HG02610 (cell line): ENCODE measurements at regions not wholly inside any gene's neighbourhood (a gene's known extent, or its start where the extent isn't known, plus 50 kb on each side); places are given as distances from the start of the nearest gene placed in this dataset.
"Not testable (repeated sequence)": the region's sequence is repeated elsewhere in the genome, so short reads cannot be mapped to it uniquely, and the experiment has no call there.

Experiments
- ATAC-seq: cut with Tn5 transposase; IDR thresholded peaks from one replicate; pipeline ENCODE4 v1.9.1; 2021; ENCODE audit warnings: mild to moderate bottlenecking, moderate library complexity; ENCODE audit not compliant: unreplicated experiment

DNA sequence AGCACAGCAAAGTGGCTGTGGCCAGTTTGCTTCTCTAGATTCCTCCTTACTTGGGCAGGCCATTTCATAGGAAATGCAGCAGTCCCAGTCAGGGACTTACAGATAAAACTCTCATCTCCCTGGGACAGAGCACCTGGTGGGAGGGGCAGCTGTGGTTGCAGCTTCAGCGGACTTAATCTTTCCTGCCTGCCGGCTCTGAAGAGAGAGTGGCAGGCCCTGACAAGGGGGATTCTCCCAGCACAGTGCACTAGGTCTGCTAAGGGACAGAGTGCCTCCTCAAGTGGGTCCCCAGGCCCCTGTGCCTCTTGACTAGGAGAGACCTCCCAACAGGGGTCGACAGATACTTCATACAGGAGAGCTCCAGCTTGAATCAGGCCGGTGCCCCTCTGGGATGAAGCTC is 1649.1 kb downstream of the LRRC4C start:
- no peak for ATAC-seq

DNA sequence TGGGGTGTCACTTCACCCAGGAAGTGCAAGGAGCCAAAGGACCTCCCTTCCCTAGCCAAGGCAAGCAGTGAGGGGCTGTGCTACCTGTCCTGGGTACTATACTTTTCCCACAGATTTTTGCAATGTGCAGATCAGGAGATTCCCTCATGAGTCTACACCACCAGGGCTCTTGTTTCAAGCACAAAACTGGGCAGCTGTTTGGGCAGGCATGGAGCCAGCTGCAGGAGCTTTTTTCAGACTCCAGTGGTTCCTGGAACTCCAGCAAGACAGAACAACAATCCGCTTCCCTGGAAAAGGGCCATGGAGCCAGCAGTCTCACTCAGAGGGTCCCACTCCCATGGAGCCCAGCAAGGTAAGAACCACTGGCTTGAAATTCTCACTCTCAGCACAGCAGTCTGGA is 1649.6 kb downstream of the LRRC4C start:
- no peak for ATAC-seq

DNA sequence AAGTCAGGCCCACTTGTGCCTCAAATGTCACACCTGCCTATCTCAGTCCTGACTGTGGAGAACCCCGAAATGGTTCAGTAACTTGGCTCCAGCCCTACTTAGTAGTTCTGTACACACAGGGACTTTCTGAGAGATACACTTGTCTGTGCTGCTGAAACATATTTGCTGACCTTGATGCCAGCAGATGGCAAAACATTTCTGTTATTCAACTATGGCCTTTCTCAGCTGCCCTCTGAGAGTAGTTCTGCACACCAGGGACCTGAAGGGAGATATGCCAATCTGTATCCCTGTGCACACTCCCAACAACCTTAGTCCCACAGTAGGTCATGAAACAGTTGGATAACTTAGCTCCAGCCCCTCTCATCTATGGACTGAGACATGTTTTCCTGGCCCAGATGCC is 1651.5 kb downstream of the LRRC4C start:
- no peak for ATAC-seq

DNA sequence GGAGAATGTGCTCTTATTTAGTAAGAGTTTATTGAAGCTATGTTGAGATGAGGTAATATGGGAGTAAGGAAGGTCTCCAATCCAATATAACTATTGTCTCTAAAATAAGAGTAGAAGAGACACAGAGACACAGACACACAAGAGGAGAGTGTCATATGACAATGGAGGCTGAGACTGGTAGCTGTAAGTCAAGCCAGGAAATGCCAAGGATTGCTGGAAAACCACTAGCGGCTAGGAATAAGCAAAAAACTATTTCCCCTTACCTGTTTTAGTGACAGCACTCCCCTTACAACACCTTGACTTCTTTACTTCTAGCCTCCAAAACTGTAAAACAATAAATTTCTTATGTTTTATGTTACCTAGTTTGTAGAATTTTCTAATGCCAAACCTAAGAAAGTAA is 1652.8 kb downstream of the LRRC4C start:
- ATAC-seq = no peak

DNA sequence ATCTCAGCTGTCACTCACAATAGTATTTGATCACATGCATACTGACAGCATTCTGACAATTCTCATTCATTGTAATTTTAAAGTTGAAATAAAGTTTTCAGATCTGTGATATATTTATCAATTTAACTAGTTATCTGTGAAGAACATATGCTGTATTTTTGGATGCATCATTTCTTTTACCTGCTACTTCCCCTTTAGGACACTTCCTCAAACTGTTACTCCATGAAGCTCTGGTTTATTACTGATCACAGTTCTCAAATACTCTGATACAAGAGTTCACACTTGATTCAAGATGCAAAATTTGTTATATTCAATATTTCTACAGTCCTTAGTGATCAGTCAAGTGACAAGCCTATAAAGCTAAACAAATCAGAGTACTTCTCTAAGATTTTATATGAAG is 1655.2 kb downstream of the LRRC4C start:
- no peak for ATAC-seq

DNA sequence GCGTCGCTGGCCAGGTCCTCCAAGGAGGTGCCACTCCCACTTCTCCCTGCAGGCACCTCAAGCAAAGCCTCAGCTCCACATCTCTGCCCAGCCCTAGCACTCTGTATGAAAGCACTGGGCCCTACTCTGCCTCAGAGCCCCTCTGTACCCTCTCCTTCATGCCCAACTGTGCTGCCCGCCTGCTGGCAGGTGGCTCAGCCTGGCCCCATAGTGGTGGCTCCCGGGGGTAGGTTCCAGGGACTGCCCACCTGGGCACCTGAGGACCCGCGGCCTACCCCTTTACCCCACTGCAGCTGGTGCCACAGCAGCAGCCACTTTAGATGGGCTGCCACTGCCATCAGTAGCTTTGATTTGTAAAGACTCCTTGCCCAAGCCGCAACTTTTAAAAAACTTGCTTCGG is 1672.8 kb downstream of the LRRC4C start:
- ATAC-seq = no peak

DNA sequence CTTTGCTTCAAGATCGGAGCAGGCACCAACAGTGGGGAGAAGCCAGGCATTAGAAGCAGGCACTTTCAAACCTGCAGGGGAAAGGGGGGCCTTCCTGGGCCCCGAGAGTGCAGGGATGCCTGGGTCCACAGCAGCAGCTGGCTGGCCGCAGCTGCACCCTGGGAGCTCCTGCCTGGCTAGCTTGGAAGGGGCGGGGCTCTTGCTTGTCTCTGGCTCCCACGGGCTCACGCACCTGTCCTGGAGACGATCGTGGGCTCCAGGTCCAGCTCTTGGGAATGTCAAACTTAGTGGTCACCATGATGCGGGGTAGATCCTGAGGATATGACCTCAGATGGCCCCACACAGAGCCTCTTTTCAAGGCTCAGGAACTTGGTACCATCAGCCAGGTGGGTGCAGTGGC is 1673.2 kb downstream of the LRRC4C start:
- no peak for ATAC-seq

DNA sequence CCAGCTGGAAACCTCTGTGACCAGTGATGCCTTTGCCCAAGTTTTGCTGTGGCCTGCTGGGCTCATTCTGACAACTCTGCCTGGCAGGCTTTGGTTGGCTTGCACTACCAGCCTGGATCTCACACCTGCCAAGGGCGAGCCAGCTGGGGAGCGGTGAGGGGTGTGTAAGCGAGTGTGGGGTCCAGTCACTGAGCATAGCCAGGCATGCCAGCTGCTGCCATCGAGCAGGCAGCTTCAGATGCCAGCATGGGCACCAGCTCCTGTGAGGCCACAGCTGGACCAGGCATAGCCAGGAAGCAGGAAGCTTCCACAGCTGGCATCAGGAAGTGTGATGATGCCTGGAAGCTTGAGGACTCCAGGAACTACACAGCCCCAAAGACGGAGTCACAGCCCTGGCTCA is 1674.6 kb downstream of the LRRC4C start:
- ATAC-seq = no peak

DNA sequence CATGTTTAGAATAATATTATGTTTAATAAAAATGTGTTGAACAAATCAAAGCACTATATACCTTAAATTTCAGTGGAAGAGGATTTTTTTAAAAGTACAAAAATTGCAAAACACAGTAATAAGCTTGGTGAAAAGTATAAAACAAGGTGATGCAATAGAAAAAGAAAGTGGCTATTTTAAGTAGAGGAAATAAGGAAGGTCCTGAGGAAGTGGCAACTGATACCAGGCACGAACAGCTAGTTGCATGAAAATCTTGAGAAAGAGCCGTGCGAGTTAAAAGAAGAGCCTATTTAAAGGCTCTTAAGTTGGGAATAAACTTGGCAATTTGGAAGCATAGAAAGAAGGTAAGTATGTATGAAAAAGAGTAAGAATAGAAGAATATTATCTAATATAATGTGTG is 1679.3 kb downstream of the LRRC4C start:
- no peak for ATAC-seq

DNA sequence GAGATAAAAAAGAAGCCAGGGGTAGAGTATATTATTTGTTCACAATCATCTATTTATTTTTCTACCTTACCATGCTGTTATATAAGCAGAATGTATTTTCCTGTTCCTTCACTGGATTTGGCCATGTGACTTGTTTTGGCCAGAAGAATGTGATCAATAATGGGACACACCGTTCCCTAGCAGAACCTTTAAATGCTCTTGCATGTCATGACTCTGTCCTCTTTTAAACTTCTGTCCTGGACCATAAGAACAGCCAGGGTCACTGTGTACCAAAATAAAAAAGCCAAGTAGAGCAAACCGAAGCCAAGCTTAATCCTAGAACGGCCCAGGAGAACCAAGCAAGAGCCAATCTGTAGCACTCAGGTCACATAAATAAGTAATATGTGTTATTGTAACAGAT is 1682.4 kb downstream of the LRRC4C start:
- ATAC-seq = no peak

DNA sequence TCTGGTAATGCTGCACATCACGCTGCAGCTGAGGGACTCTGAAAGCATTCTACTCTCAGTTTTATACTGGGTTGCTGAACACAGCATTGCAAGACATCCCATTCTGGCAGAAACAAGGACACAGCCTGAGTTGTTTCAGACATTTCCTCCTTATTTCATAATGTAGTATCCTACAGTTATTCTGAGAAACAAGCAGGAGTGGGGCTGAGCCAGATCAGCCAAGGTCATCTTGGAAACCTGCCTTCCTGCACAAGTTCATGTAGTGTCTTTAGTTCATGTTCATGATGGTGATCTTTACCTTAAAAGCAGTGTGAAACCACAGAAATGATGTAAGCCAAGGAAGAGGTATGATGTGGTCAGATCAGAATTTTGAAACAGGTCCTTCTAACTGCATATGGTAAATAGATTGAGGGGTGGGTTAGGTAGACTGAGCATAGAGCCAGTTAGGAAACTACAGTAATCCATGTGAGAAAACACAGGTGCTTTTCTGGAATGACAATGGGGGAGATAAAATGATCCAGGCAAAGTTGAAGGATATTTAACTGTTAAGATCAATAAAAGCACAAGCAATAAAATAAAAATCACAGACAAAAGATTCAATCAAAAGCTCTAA is 1686.8 kb downstream of the LRRC4C start:
- ATAC-seq = no peak

DNA sequence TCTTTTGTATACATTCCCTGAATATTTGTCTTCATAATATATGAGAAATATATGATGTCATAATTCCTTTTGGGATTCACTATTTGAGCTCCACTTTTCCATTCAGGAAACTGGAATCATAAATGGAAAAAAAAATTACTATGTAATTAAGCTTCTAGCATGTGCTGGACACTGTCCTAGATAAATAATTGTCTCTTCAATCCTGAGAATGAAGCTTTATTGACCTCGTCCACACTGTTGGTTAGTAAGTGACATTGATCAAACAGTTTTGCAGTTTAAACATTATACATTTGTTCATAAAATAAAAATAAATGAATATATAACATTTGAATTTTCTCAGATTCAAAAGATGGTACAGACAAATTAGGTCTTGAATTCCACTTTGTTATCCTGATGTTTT is 1691.2 kb downstream of the LRRC4C start:
- ATAC-seq = no peak

DNA sequence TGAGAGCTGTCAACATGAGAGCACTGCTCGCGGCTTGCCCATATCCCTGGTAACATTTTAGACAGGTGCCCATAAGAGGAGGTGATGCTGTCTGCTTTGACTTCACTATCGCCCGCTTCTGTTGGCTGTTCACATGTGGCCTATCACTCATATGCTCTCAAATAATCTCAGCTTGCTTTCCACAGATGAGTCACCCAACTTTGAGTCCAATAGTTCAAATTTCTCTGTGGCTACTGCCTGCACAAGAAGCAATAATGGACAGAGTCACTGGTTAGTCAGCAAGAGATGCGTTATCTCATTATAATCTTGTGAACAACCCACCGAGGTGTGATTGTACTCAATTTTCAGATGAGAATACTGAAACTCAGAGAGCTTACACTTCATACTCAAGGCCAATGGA is 1714.1 kb downstream of the LRRC4C start:
- no peak for ATAC-seq

DNA sequence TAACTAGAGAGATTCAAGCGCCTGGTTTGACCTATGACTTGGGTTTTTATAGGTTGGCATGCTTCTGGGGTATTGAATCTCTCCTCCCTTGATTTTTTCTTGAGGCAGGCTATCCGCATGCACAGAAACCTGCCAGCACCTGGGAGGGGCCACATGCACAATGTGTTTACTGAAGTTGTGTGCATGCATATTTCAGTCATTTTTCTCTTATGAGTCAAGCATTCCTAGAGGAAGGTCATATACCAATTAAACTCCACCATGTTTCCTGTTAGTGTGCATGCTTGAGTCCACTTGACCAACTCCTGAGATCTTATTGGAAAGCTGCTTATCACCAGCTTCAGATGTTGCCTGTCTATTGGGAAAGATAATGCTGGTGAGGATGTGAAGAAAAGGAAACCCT is 1718.4 kb downstream of the LRRC4C start:
- ATAC-seq = no peak

DNA sequence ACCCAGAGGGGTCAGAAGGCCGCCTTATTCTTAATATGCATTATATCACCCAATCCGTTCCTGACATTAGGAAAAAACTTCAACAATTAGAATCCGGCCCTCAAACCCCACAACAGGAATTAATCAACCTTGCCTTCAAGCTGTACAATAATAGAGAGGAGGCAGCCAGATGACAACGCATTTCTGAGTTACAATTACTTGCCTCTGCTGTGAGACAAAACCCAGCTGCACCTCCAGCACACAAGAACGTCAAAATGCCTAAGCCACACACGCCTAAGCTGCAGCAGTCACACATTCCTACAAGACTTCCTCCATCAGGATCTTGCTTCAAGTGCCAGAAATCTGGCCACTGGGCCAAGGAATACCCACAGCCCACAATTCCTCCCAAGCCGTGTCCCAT is 1723.1 kb downstream of the LRRC4C start:
- not testable (repeated sequence) for ATAC-seq

DNA sequence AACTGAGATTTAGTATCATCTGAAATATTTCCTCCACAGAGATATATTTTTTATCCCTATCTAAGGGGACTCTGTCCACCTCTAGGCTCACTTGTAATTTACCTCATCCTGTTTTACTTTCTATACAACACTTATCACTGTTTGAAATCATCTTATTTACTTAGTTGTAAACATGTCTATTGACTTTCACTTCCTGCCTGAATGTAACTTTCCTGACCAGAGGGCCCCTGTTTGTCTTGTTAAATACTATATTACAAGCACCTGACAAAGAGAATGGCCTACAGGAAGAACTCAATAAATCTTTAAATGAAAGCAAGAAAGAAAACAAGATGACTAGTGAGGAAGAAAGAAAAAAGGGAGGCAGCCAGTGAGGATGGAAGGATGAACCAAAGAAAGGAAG is 1727.5 kb downstream of the LRRC4C start:
- no peak for ATAC-seq

DNA sequence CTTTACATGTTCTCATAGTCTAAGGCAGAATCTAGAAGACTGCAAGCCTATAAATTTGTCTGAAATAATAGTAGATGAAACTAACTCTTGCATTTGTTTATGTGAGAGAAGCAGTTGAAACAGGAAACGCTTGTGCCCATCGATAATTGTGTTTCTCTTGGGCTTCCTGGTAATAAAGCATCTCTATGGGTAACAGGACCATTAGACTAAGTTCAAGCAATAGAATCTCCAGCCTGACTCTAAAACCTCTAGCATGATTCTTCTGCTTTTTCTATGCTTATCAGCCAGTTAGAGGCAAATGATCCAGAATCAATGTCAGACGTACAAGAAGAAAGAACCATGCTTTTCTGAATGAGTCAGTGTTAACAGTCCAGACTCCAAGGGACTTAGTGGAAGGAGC is 1734.4 kb downstream of the LRRC4C start:
- ATAC-seq = no peak

DNA sequence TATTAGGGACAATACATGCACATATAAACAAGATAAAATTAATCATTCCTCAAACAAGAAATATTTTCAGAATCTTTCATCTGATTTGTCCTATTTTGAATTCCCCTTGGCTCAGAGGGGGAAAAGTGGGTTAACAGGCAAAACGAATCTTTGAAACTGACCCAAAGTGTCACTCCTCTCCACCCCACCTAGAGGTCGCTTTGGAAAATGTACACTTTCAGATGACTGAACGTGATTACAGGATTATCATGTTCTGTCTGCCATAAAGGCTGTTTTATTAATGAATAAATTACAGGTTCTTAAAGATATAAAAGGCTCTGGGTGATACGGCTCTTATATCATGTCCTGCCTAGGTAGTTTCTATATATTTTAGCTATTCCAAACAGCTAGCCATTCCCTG is 1735.0 kb downstream of the LRRC4C start:
- no peak for ATAC-seq

DNA sequence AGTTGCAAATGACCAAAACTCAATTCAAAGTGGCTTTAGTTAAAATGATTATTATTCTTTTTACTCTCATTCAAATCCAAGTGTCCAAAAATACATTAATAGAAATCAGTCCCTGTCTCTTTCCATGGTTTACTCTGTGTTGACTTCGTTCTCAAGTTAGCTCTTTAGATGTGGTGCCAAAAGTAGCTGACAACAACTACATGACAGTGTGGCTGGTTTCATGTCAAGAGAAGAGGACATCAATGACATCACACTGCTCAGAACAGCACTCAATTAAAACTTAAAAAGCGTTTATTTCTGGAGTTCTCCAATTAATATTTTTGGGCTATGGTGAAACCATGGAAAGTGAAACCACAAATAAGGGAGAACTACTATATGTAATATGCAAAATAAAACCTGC is 1746.9 kb downstream of the LRRC4C start:
- no peak for ATAC-seq

DNA sequence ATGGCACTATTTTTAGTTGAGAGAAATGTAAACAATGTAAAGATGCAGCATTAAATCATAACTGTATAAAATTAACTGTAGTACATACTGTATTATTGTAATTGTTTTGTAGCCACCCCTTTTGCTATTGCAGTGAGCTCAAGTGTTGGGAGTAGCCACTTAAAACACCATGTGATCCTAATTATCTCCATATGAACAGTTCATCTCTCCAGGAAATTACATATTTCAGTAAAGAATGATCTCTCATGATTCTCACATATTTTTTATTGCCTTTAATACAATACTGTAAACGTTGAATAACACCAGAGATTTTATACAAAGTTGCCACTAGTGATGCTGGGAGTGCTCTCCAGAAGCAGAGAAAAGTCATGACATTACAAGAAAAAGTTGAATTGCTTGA is 1768.6 kb downstream of the LRRC4C start:
- ATAC-seq = no peak

DNA sequence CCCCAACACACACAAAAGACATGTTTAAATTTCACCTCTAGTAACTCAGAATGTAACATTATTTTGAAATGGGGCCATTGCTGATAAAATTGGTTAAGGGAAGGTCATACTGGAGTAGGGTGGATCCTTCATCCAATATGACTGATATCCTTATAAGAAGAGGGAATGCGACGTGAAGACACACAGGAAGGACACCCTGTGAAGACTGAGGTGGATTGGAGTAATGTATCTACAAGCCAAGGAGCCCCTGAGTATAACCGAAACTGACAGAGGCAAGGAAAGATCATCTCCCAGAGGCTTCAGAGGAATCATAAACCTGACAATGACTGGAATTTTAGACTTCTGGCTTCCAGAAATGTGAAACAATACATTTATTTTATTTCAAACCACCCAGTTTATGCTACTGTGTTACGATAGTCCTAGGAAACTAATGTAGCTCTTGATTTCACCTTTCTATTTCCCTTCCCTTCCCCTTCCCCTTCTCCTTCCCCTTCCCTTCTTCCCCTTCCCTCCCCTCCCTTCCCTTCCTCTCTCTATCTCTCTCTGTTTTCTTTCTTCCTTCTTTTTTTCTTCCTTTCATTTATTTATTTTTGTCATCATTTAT is 1775.4 kb downstream of the LRRC4C start:
- no peak for ATAC-seq

DNA sequence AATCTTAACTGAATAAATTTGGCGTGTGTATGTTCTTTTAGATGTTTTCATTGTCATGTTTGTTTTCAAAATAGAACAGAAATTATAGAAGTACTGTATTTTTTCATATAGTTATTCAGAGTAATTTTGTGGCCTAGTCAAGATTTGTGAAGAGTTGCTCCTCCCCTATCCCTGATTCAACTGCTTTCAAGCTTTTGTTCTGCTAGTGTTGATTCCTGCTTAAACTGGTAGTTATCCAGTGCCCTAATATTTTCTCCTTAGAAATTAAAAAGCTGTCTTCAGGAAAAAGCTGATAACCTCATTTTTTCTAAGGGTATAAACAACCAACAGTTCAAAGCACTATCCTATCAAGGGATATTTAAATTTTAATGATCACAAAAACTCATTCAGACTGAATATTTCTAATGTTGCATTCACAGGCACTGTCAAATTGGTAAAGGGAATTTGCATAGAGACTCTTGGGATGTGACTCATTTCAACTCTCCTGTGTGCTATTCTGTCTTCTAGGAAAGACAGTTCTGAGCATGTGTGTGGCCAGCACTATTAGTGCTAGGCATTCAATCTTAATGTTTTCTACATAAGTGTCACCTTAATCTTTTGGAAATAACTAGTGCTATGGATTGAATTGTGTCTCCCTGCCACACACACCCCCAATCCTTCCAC is 1776.0 kb downstream of the LRRC4C start:
- no peak for ATAC-seq

DNA sequence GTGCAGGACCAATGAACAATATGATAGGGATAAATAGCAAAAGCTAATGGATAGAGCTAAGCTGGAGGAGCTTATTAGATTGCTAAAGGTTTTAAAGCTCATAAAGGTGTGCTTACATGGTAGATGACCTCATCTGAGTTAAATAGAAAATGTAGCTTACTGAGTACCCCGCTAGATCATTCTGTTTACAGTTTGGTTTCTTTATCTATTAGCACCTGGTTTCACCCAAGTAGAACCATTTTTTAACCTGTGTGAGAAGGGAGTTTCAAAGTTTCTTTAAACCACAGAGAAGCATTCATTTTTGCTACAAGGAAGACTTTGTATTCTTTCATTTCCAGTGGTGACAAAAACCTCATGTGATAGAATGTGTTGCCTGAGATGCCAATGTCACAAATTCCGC is 1778.0 kb downstream of the LRRC4C start:
- no peak for ATAC-seq
